HepG2 (cell line): ENCODE measurements at regions not wholly inside any gene's neighbourhood (a gene's known extent, or its start where the extent isn't known, plus 50 kb on each side); places are given as distances from the start of the nearest gene placed in this dataset.

Experiments
- CCAR2 ChIP-seq: fragments of 200-400 bp; formaldehyde crosslinking; optimal IDR thresholded peaks from 2 replicates; pipeline ENCODE3; 2018; ENCODE audit warnings: low read depth, mild to moderate bottlenecking, low read length, moderate library complexity
- CENPX ChIP-seq: sonication (generic); formaldehyde crosslinking; IDR thresholded peaks from 2 replicates; pipeline ENCODE4 v1.9.0; 2021; ENCODE audit warnings: mild to moderate bottlenecking, missing genetic modification reagents, moderate library complexity
- ELF1 ChIP-seq: sonication (generic); formaldehyde crosslinking; IDR thresholded peaks from 2 replicates; pipeline ENCODE4 v1.4.0; 2020; ENCODE audit warnings: missing genetic modification reagents
- ERF ChIP-seq: IDR thresholded peaks from 2 replicates; pipeline ENCODE4 v1.6.1; 2018; ENCODE audit warnings: missing biosample characterization, missing genetic modification reagents
- FOXA3 ChIP-seq: IDR thresholded peaks from 2 replicates; pipeline ENCODE4 v1.6.1; 2016; ENCODE audit warnings: missing genetic modification reagents, missing compliant biosample characterization
- GTF2F1 ChIP-seq: fragments of 150-350 bp; IDR thresholded peaks from 2 replicates; pipeline ENCODE4 v1.6.1; 2014; ENCODE audit warnings: low read length
- HMG20A ChIP-seq: IDR thresholded peaks from 2 replicates; pipeline ENCODE4 v1.6.1; 2016; ENCODE audit warnings: borderline replicate concordance
- JUNB ChIP-seq: sonication (generic); formaldehyde crosslinking; IDR thresholded peaks from 2 replicates; pipeline ENCODE4 v1.8.0; 2022; ENCODE audit warnings: missing genetic modification reagents, mild to moderate bottlenecking, borderline replicate concordance
- KLF16 ChIP-seq, 2 experiments: sonication (generic) in 1 of 2; formaldehyde crosslinking in 1 of 2; IDR thresholded peaks; 2 replicates each; pipeline versions ENCODE4 v1.6.1 to v1.8.0; 2016 to 2023; ENCODE audit warnings: missing genetic modification reagents in 2 of 2, missing compliant biosample characterization in 1 of 2
- MLXIP ChIP-seq: sonication (generic); formaldehyde crosslinking; IDR thresholded peaks from 2 replicates; pipeline ENCODE4 v1.9.0; 2021; ENCODE audit warnings: missing genetic modification reagents, borderline replicate concordance
- NRL ChIP-seq: sonication (generic); formaldehyde crosslinking; IDR thresholded peaks from 2 replicates; pipeline ENCODE4 v1.5.0; 2020; ENCODE audit warnings: missing genetic modification reagents, mild to moderate bottlenecking, moderate library complexity, borderline replicate concordance
- RBAK ChIP-seq: sonication (generic); formaldehyde crosslinking; IDR thresholded peaks from 2 replicates; pipeline ENCODE4 v1.5.1; 2020; ENCODE audit warnings: mild to moderate bottlenecking, missing genetic modification reagents
- RELA ChIP-seq: sonication (generic); formaldehyde crosslinking; IDR thresholded peaks from 2 replicates; pipeline ENCODE4 v1.4.0; 2020; ENCODE audit warnings: missing genetic modification reagents
- SMAD1 ChIP-seq: sonication (generic); formaldehyde crosslinking; IDR thresholded peaks from 2 replicates; pipeline ENCODE4 v1.4.0; 2020; ENCODE audit warnings: missing genetic modification reagents, low read depth, mild to moderate bottlenecking, borderline replicate concordance
- SOX5 ChIP-seq: IDR thresholded peaks from 2 replicates; pipeline ENCODE4 v1.6.1; 2016; ENCODE audit warnings: borderline replicate concordance
- STAG1 ChIP-seq: sonication (generic); formaldehyde crosslinking; IDR thresholded peaks from 2 replicates; pipeline ENCODE4 v1.4.0; 2020; ENCODE audit warnings: missing genetic modification reagents
- TEAD3 ChIP-seq: optimal IDR thresholded peaks from 2 replicates; pipeline ENCODE3; 2016; ENCODE audit warnings: borderline replicate concordance
- TRIM24 ChIP-seq: sonication (generic); formaldehyde crosslinking; IDR thresholded peaks from 2 replicates; pipeline ENCODE4 v1.8.0; 2022; ENCODE audit warnings: mild to moderate bottlenecking, missing genetic modification reagents
- YEATS2 ChIP-seq: sonication (generic); formaldehyde crosslinking; IDR thresholded peaks from 2 replicates; pipeline ENCODE4 v1.4.0; 2020; ENCODE audit warnings: missing genetic modification reagents, borderline replicate concordance
- ZNF567 ChIP-seq: sonication (generic); formaldehyde crosslinking; IDR thresholded peaks from 2 replicates; pipeline ENCODE4 v1.8.1; 2023; ENCODE audit warnings: mild to moderate bottlenecking, missing genetic modification reagents, borderline replicate concordance
- ZNF713 ChIP-seq: sonication (generic); formaldehyde crosslinking; IDR thresholded peaks from 2 replicates; pipeline ENCODE4 v1.4.0; 2020; ENCODE audit warnings: mild to moderate bottlenecking, missing genetic modification reagents
- ZNF780A ChIP-seq: sonication (generic); formaldehyde crosslinking; IDR thresholded peaks from 2 replicates; pipeline ENCODE4 v1.8.0; 2022; ENCODE audit warnings: mild to moderate bottlenecking, missing genetic modification reagents, moderate library complexity
- TF ChIP-seq, protein P1 (sequence below): IDR thresholded peaks from 2 replicates; pipeline ENCODE4 v1.4.0; 2020; ENCODE audit warnings: mild to moderate bottlenecking, missing genetic modification reagents
- TF ChIP-seq, protein P2 (sequence below): sonication (generic); formaldehyde crosslinking; IDR thresholded peaks from 2 replicates; pipeline ENCODE4 v1.4.0; 2020; ENCODE audit warnings: missing genetic modification reagents

GRCh38 chr6:137723273-137724017 is 143.6 kb upstream of the TNFAIP3 start (continued):
- TF ChIP-seq CCAR2 (peak; percentile 41), FOXA3 (CRISPR knock-in tag) (peak; percentile 92), STAG1 (CRISPR knock-in tag) (peak; percentile 32; the same call in 1 of the 2 replicates), SOX5 (CRISPR knock-in tag) (peak; percentile 96), CENPX (CRISPR knock-in tag) (no peak), ERF (CRISPR knock-in tag) (peak; percentile 93; the same call in 1 of the 2 replicates), GTF2F1 (no peak), HMG20A (CRISPR knock-in tag) (peak; percentile 97), NRL (CRISPR knock-in tag) (no peak), ZNF567 (CRISPR knock-in tag) (no peak), YEATS2 (CRISPR knock-in tag) (peak; percentile 59; the same call in 1 of the 2 replicates), RELA (peak; percentile 56; the same call in 1 of the 2 replicates), JUNB (peak; percentile 66; the same call in 1 of the 2 replicates), TEAD3 (CRISPR knock-in tag) (peak; percentile 91), MLXIP (peak; percentile 95), KLF16 (CRISPR knock-in tag; IDR thresholded peaks at IDR 0.05) (peak in 1 of 2 experiments; percentile 89; a peak in 1 of 4 replicates), ELF1 (0 out of 2 replicates have a peak, but pooled peaks have one; percentile 15), RBAK (CRISPR knock-in tag) (no peak), TRIM24 (CRISPR knock-in tag) (no peak), SMAD1 (CRISPR knock-in tag) (no peak), ZNF713 (CRISPR knock-in tag) (0 out of 2 replicates have a peak, but pooled peaks have one; percentile 69), ZNF780A (CRISPR knock-in tag) (peak; percentile 75; the same call in 1 of the 2 replicates)
- TF ChIP-seq, protein P1, sequence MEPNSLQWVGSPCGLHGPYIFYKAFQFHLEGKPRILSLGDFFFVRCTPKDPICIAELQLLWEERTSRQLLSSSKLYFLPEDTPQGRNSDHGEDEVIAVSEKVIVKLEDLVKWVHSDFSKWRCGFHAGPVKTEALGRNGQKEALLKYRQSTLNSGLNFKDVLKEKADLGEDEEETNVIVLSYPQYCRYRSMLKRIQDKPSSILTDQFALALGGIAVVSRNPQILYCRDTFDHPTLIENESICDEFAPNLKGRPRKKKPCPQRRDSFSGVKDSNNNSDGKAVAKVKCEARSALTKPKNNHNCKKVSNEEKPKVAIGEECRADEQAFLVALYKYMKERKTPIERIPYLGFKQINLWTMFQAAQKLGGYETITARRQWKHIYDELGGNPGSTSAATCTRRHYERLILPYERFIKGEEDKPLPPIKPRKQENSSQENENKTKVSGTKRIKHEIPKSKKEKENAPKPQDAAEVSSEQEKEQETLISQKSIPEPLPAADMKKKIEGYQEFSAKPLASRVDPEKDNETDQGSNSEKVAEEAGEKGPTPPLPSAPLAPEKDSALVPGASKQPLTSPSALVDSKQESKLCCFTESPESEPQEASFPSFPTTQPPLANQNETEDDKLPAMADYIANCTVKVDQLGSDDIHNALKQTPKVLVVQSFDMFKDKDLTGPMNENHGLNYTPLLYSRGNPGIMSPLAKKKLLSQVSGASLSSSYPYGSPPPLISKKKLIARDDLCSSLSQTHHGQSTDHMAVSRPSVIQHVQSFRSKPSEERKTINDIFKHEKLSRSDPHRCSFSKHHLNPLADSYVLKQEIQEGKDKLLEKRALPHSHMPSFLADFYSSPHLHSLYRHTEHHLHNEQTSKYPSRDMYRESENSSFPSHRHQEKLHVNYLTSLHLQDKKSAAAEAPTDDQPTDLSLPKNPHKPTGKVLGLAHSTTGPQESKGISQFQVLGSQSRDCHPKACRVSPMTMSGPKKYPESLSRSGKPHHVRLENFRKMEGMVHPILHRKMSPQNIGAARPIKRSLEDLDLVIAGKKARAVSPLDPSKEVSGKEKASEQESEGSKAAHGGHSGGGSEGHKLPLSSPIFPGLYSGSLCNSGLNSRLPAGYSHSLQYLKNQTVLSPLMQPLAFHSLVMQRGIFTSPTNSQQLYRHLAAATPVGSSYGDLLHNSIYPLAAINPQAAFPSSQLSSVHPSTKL (CRISPR knock-in tag), result peak; percentile 98
- TF ChIP-seq, protein P2, sequence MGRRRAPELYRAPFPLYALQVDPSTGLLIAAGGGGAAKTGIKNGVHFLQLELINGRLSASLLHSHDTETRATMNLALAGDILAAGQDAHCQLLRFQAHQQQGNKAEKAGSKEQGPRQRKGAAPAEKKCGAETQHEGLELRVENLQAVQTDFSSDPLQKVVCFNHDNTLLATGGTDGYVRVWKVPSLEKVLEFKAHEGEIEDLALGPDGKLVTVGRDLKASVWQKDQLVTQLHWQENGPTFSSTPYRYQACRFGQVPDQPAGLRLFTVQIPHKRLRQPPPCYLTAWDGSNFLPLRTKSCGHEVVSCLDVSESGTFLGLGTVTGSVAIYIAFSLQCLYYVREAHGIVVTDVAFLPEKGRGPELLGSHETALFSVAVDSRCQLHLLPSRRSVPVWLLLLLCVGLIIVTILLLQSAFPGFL (CRISPR knock-in tag), result no peak
